H1 (cell line): ENCODE measurements at regions not wholly inside any gene's neighbourhood (a gene's known extent, or its start where the extent isn't known, plus 50 kb on each side); places are given as distances from the start of the nearest gene placed in this dataset.

Source experiments
- KDM1A ChIP-seq: fragments of 200-600, 300-600 bp; sonication (generic); IDR thresholded peaks from 2 replicates; pipeline ENCODE4 v1.7.1; 2016; ENCODE audit warnings: mild to moderate bottlenecking, low read length, borderline replicate concordance
- RNF2 ChIP-seq: fragments of 200-900, 300-1000 bp; sonication (generic); IDR thresholded peaks from 2 replicates; pipeline ENCODE4 v1.7.1; 2016; ENCODE audit warnings: borderline replicate concordance, low read depth, mild to moderate bottlenecking, antibody characterized with exemption, low read length; ENCODE audit not compliant: poor library complexity, severe bottlenecking; ENCODE audit errors: missing control alignments

DNA sequence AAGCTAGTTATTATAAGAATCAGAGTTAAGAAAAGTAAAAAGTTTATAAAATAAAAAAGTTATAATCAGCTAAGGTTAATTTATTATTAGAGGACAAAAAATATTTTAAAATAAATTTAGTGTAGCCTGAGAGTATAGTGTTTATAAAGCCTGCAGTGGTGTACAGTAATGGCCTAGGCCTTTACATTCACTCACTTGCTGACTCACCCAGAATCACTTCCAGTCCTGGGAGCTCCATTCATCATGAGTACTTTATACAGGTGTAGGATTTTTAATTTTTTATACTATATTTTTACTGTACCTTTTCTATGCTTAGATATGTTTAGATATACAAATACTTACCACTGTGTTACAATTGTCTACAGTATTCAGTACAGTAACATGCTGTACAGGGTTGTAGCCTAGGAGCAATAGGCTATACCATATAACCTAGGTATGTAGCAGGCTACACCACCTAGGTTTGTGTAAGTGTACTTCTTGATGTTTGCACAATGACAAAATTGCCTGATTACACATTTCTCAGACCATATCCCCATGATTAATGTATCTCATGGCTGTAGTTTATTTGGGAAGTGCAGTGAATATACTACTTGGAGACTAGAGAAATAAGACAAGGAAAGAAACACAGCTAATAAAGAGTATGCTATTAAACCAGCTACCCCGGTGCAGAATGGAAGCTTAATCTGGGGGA, 101.9 kb upstream of the GALNT15 start (continued):
- TF ChIP-seq KDM1A (no peak), RNF2 (no peak)
